ENCODE measurements at regions not wholly inside any gene's neighbourhood (a gene's known extent, or its start where the extent isn't known, plus 50 kb on each side); places are given as distances from the start of the nearest gene placed in this dataset.

GRCh38 chr3:41035456-41036022 lies 163.8 kb upstream of the CTNNB1 start:
- H3K36me3 Mint-ChIP-seq = no peaks in the 10 kb centered on the region
- H3K27me3 Mint-ChIP-seq = peaks cover 2% of the 10 kb centered on the region
- H3K27ac Mint-ChIP-seq = no peak overlapping the region
- no peaks in the 10 kb centered on the region for H3K9me3 Mint-ChIP-seq (ENCODE audit: low read depth)
- no peak overlapping the region for H3K4me3 Mint-ChIP-seq
- H3K4me1 Mint-ChIP-seq (ENCODE audit: low read depth) = no peaks in the 10 kb centered on the region

GRCh38 chr3:41037651-41038334 lies 161.5 kb upstream of the CTNNB1 start:
- H3K27ac Mint-ChIP-seq = no peak overlapping the region
- peaks cover 2% of the 10 kb centered on the region for H3K27me3 Mint-ChIP-seq
- no peaks in the 10 kb centered on the region for H3K9me3 Mint-ChIP-seq (ENCODE audit: low read depth)
- no peaks in the 10 kb centered on the region for H3K36me3 Mint-ChIP-seq
- no peaks in the 10 kb centered on the region for H3K4me1 Mint-ChIP-seq (ENCODE audit: low read depth)
- no peak overlapping the region for H3K4me3 Mint-ChIP-seq

- H3K4me1 Mint-ChIP-seq (ENCODE audit: low read depth) = no peaks in the 10 kb centered on the region
Observed at GRCh38 chr3:41040256-41040655, 159.0 kb upstream of the CTNNB1 start.

GRCh38 chr3:41041462-41041861 lies 157.8 kb upstream of the CTNNB1 start:
- H3K27ac Mint-ChIP-seq = no peak overlapping the region
- H3K27me3 Mint-ChIP-seq = peaks cover 2% of the 10 kb centered on the region
- H3K36me3 Mint-ChIP-seq = no peaks in the 10 kb centered on the region
- no peaks in the 10 kb centered on the region for H3K9me3 Mint-ChIP-seq (ENCODE audit: low read depth)
- H3K4me3 Mint-ChIP-seq = no peak overlapping the region
- no peaks in the 10 kb centered on the region for H3K4me1 Mint-ChIP-seq (ENCODE audit: low read depth)

More at GRCh38 chr3:41040256-41040655, 159.0 kb upstream of the CTNNB1 start:
- no peak overlapping the region for H3K4me3 Mint-ChIP-seq
- no peaks in the 10 kb centered on the region for H3K9me3 Mint-ChIP-seq (ENCODE audit: low read depth)
- H3K27me3 Mint-ChIP-seq = peaks cover 2% of the 10 kb centered on the region
- H3K36me3 Mint-ChIP-seq = no peaks in the 10 kb centered on the region
- H3K27ac Mint-ChIP-seq = no peak overlapping the region

GRCh38 chr3:41041899-41042298 lies 157.4 kb upstream of the CTNNB1 start:
- no peak overlapping the region for H3K27ac Mint-ChIP-seq
- no peaks in the 10 kb centered on the region for H3K4me1 Mint-ChIP-seq (ENCODE audit: low read depth)
- no peak overlapping the region for H3K4me3 Mint-ChIP-seq
- H3K9me3 Mint-ChIP-seq (ENCODE audit: low read depth) = no peaks in the 10 kb centered on the region
- H3K36me3 Mint-ChIP-seq = no peaks in the 10 kb centered on the region
- peaks cover 2% of the 10 kb centered on the region for H3K27me3 Mint-ChIP-seq

DNA sequence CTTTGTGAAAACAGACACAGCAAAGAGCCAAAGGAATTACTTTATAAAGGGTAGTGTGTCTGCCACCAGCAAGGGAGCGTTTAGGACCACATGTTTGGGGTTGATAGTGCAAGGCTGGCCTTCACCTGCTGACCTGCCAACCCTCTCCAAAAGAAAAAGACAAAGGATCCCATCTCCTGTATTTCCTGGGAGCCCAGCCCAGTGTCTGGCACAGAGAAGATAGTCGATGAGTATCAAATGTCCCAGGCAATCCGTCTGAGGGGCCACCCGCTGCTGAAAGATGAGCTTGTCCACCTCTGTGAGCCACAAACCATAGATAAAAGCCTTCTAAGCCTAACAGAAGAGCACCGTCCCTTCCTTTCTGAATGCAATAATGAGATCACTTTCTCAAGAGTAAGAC lies 154.8 kb upstream of the CTNNB1 start:
- no peaks in the 10 kb centered on the region for H3K9me3 Mint-ChIP-seq (ENCODE audit: low read depth)
- no peak overlapping the region for H3K27ac Mint-ChIP-seq
- H3K4me1 Mint-ChIP-seq (ENCODE audit: low read depth) = no peaks in the 10 kb centered on the region
- H3K4me3 Mint-ChIP-seq = no peak overlapping the region
- H3K36me3 Mint-ChIP-seq = no peaks in the 10 kb centered on the region
- H3K27me3 Mint-ChIP-seq = no peaks in the 10 kb centered on the region

DNA sequence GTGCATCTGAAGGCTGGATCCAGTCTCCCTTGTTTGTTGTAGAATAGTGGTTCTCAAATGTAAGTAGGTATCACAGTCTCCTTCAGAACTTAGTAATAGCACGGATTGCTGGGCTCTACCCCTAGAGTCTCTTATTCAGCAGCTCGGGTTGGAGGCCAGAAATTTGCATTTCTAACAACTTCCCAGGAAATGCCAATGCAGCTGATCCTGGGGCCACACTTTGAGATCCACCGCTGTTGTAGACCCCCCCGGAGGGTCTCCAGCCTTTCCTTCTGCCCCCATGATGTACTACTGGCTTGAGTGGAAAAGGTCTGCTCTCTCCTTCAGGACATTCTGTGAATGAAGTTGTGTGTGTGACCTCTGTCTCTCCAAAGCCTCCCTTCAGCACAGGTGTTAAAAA lies 153.8 kb upstream of the CTNNB1 start:
- no peaks in the 10 kb centered on the region for H3K36me3 Mint-ChIP-seq
- H3K9me3 Mint-ChIP-seq (ENCODE audit: low read depth) = no peaks in the 10 kb centered on the region
- H3K4me1 Mint-ChIP-seq (ENCODE audit: low read depth) = no peaks in the 10 kb centered on the region
- no peaks in the 10 kb centered on the region for H3K27me3 Mint-ChIP-seq
- H3K4me3 Mint-ChIP-seq = no peak overlapping the region
- H3K27ac Mint-ChIP-seq = no peak overlapping the region

DNA sequence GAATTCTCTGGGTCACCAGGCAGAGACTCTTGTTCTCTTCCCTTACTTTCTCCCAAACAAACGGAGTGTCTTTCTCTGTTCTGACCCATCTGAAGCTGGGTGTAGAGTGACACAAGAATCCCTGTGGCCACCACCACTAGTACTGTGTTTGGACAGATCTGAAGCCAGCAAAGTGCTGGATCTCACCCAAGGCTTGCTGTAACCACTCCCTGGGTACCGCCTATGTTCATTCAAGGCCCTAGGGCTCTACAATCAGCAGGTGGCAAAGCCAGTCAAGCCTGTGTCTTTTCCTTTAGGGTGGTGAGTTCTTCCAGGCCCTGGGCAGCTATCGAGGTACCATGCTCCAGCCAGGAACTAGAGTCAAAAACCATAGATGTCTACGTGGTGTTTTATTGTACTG lies 149.2 kb upstream of the CTNNB1 start:
- Mint-ChIP-seq H3K27me3 (no peaks in the 10 kb centered on the region), H3K36me3 (no peaks in the 10 kb centered on the region), H3K27ac (no peak overlapping the region), H3K4me1 (ENCODE audit: low read depth) (no peaks in the 10 kb centered on the region), H3K9me3 (ENCODE audit: low read depth) (no peaks in the 10 kb centered on the region), H3K4me3 (no peak overlapping the region)

- Mint-ChIP-seq H3K36me3 (no peaks in the 10 kb centered on the region), H3K27ac (no peak overlapping the region), H3K4me1 (ENCODE audit: low read depth) (no peaks in the 10 kb centered on the region), H3K9me3 (ENCODE audit: low read depth) (no peaks in the 10 kb centered on the region), H3K27me3 (no peaks in the 10 kb centered on the region), H3K4me3 (no peak overlapping the region)
Observed at GRCh38 chr3:41053220-41053619, 146.1 kb upstream of the CTNNB1 start.

GRCh38 chr3:41060106-41060505 lies 139.2 kb upstream of the CTNNB1 start:
- no peaks in the 10 kb centered on the region for H3K36me3 Mint-ChIP-seq
- H3K4me1 Mint-ChIP-seq (ENCODE audit: low read depth) = no peaks in the 10 kb centered on the region
- no peak overlapping the region for H3K4me3 Mint-ChIP-seq
- no peaks in the 10 kb centered on the region for H3K9me3 Mint-ChIP-seq (ENCODE audit: low read depth)
- no peak overlapping the region for H3K27ac Mint-ChIP-seq
- peaks cover 6% of the 10 kb centered on the region for H3K27me3 Mint-ChIP-seq

- peaks cover 6% of the 10 kb centered on the region for H3K27me3 Mint-ChIP-seq
- H3K4me1 Mint-ChIP-seq (ENCODE audit: low read depth) = no peaks in the 10 kb centered on the region
- H3K4me3 Mint-ChIP-seq = no peak overlapping the region
- no peaks in the 10 kb centered on the region for H3K9me3 Mint-ChIP-seq (ENCODE audit: low read depth)
- no peak overlapping the region for H3K27ac Mint-ChIP-seq
- H3K36me3 Mint-ChIP-seq = no peaks in the 10 kb centered on the region
Observed at GRCh38 chr3:41064070-41064469, 135.2 kb upstream of the CTNNB1 start.

DNA sequence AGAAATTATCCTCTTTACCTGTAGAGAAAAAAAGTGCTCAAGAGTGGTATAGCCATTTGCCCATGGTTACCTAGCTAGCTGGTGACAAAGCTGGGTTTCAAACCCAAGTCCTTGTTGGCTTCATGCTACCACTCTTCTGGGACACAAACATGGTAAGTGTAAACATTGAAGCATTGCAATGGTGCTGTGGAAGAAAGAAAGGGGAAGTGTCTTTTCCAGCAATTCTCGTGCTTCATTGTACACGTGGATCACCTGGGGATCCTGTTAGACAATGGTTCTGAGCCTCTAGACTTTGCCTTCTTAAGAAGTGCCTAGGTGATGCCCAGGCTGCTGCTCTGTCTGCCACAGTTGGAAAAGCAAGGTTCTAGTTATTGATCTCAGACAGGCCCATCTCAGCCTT lies 134.8 kb upstream of the CTNNB1 start:
- H3K36me3 Mint-ChIP-seq = no peaks in the 10 kb centered on the region
- peaks cover 6% of the 10 kb centered on the region for H3K27me3 Mint-ChIP-seq
- no peaks in the 10 kb centered on the region for H3K4me1 Mint-ChIP-seq (ENCODE audit: low read depth)
- H3K27ac Mint-ChIP-seq = no peak overlapping the region
- no peaks in the 10 kb centered on the region for H3K9me3 Mint-ChIP-seq (ENCODE audit: low read depth)
- H3K4me3 Mint-ChIP-seq = no peak overlapping the region

DNA sequence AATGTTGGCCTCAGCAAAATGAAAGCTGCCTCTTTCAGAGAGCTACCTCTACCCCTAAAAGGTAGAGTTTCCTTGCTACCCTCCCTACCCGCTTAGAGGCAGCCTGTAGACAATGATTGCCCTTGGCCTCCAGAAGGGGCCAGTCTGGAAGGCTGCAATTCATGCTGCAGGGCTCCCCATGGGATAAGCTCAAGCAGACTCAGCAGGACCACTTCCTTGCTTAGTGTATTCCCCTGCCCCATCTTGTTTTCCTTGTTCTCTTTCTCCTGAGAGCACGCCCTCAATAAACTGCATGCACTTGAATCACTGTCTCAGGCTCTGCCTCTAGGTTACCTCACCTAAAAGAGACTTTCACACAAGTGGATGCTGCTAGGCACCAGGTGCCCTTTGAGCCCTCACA lies 134.0 kb upstream of the CTNNB1 start:
- peaks cover 6% of the 10 kb centered on the region for H3K27me3 Mint-ChIP-seq
- no peak overlapping the region for H3K27ac Mint-ChIP-seq
- no peaks in the 10 kb centered on the region for H3K36me3 Mint-ChIP-seq
- H3K4me1 Mint-ChIP-seq (ENCODE audit: low read depth) = no peaks in the 10 kb centered on the region
- no peaks in the 10 kb centered on the region for H3K9me3 Mint-ChIP-seq (ENCODE audit: low read depth)
- H3K4me3 Mint-ChIP-seq = no peak overlapping the region

DNA sequence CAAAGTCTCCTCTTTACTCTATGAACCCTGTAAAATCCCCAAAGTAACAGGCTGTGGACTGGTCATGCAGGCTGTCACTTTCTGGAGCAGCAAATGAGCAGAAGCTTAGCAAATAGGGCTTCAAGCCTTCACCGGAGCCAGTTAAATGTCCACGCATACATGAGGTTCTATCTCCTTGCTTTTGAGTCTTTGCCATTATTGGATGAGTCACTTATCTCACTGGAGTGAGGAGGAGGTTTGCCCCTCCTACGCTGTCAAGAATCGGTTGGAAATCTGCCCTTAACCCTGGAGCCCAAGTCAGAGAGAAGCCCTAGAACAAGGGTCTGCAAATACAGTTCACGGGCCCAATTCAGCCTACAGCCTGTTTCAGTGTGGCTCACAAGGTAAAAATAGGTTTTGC lies 126.1 kb upstream of the CTNNB1 start:
- no peaks in the 10 kb centered on the region for H3K27me3 Mint-ChIP-seq
- H3K9me3 Mint-ChIP-seq (ENCODE audit: low read depth) = no peaks in the 10 kb centered on the region
- H3K36me3 Mint-ChIP-seq = no peaks in the 10 kb centered on the region
- no peak overlapping the region for H3K27ac Mint-ChIP-seq
- no peaks in the 10 kb centered on the region for H3K4me1 Mint-ChIP-seq (ENCODE audit: low read depth)
- H3K4me3 Mint-ChIP-seq = no peak overlapping the region

GRCh38 chr3:41075975-41076374 lies 123.3 kb upstream of the CTNNB1 start:
- no peaks in the 10 kb centered on the region for H3K27me3 Mint-ChIP-seq
- no peaks in the 10 kb centered on the region for H3K4me1 Mint-ChIP-seq (ENCODE audit: low read depth)
- no peaks in the 10 kb centered on the region for H3K36me3 Mint-ChIP-seq
- no peak overlapping the region for H3K4me3 Mint-ChIP-seq
- H3K27ac Mint-ChIP-seq = no peak overlapping the region
- no peaks in the 10 kb centered on the region for H3K9me3 Mint-ChIP-seq (ENCODE audit: low read depth)

DNA sequence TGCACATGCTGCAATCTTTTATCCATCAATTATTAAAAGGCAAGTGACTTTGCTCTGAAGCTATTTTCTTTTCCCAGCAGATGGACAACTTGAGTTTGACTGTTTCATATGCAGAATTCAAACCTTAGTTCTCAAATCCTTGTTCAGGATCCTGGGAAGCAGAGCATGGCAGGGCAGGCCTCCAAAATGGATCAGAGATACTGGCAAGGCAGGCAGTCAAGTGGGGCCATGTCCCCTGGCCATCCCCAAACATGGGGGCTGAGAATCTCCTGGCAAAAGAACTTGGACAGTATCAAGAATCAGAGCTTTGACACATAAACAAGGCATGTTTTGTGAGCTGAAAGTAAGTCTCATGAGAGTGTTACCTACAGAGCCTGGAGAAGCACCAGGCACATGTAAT lies 122.9 kb upstream of the CTNNB1 start:
- H3K4me1 Mint-ChIP-seq (ENCODE audit: low read depth) = no peaks in the 10 kb centered on the region

More for the DNA sequence above, 122.9 kb upstream of the CTNNB1 start:
- Mint-ChIP-seq H3K9me3 (ENCODE audit: low read depth) (no peaks in the 10 kb centered on the region), H3K27ac (no peak overlapping the region), H3K27me3 (no peaks in the 10 kb centered on the region), H3K4me3 (no peak overlapping the region), H3K36me3 (no peaks in the 10 kb centered on the region)

All from activated naive CD8-positive, alpha-beta T cell (primary cell).